ENCODE measurements at regions not wholly inside any gene's neighbourhood (a gene's known extent, or its start where the extent isn't known, plus 50 kb on each side); places are given as distances from the start of the nearest gene placed in this dataset.

DNA sequence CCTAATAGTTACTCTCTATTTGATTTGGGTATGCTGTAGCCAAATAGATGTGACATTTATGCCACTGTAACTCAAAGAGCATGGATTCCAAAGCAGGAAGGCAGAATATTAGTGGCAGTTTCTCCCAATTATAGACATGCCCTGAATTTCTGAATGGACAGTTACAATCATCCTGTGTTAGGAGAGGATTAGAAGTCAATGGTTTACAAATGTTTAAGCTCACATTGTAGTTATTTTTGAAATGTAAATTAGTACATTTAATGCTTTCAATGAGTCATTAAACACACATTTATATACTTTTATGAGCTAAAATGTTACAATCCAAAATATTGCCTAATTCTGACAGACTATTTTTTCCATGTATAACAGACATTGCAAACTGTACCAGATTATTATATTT, 62.3 kb upstream of the CDH18 start:
- H2AK5ac ChIP-seq (ENCODE audit: insufficient read length, low read length): no peak overlapping the region
- H3K79me1 ChIP-seq (ENCODE audit: insufficient read depth, low read depth, low read length, poor library complexity, severe bottlenecking): no peaks in the 10 kb centered on the region
- H3K4me3 Mint-ChIP-seq: no peak overlapping the region
- no peaks in the 10 kb centered on the region for H3K27me3 Mint-ChIP-seq (ENCODE audit: low read depth)
- H4K8ac ChIP-seq (replicated peaks; ENCODE audit: insufficient read length, low read depth, low read length): no peak overlapping the region
- no peak overlapping the region for H2BK120ac ChIP-seq (ENCODE audit: low read depth, low read length, poor library complexity, severe bottlenecking)
- no peak overlapping the region for H3K14ac ChIP-seq (ENCODE audit: insufficient read depth, low read length)
- no peak overlapping the region for H4K91ac ChIP-seq (ENCODE audit: insufficient read length, low read depth, low read length)
- no peak overlapping the region for H3K9ac ChIP-seq (ENCODE audit: extremely low read depth, insufficient read length, low read length)
- H3K23me2 ChIP-seq (ENCODE audit: insufficient read length, low read depth, low read length, poor library complexity, severe bottlenecking): no peaks in the 10 kb centered on the region
- H3K56ac ChIP-seq (ENCODE audit: insufficient read length, low read depth, low read length): no peak overlapping the region
- H3K4me1 ChIP-seq (ENCODE audit: insufficient read depth, low read length): no peaks in the 10 kb centered on the region
- H3K23ac ChIP-seq (ENCODE audit: insufficient read length, low read depth, low read length): no peak overlapping the region
- no peak overlapping the region for H2BK5ac ChIP-seq (ENCODE audit: insufficient read length, low read length)
- no peak overlapping the region for H3K4me2 ChIP-seq (ENCODE audit: insufficient read depth, insufficient read length, low read length)
- H2BK15ac ChIP-seq (ENCODE audit: low read depth, low read length): no peak overlapping the region
- H3K36me3 Mint-ChIP-seq (ENCODE audit: insufficient read depth in 1 of 3, low read depth in 3 of 3): no peaks in the 10 kb centered on the region
- peaks cover 14 to 16% of the 10 kb centered on the region in 2 experiments for H3K4me1 Mint-ChIP-seq
- H3T11ph ChIP-seq (ENCODE audit: low read length): no peak overlapping the region
- TF ChIP-seq, protein P1, sequence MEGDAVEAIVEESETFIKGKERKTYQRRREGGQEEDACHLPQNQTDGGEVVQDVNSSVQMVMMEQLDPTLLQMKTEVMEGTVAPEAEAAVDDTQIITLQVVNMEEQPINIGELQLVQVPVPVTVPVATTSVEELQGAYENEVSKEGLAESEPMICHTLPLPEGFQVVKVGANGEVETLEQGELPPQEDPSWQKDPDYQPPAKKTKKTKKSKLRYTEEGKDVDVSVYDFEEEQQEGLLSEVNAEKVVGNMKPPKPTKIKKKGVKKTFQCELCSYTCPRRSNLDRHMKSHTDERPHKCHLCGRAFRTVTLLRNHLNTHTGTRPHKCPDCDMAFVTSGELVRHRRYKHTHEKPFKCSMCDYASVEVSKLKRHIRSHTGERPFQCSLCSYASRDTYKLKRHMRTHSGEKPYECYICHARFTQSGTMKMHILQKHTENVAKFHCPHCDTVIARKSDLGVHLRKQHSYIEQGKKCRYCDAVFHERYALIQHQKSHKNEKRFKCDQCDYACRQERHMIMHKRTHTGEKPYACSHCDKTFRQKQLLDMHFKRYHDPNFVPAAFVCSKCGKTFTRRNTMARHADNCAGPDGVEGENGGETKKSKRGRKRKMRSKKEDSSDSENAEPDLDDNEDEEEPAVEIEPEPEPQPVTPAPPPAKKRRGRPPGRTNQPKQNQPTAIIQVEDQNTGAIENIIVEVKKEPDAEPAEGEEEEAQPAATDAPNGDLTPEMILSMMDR (conservative IDR thresholded peaks at IDR 0.05): no peak
- no peak overlapping the region for H3K18ac ChIP-seq (ENCODE audit: insufficient read length, low read depth, low read length)
- H2BK12ac ChIP-seq (ENCODE audit: insufficient read length, low read depth, low read length): no peak overlapping the region
- no peak overlapping the region for H3K27ac Mint-ChIP-seq
- H3K9me3 ChIP-seq (ENCODE audit: control insufficient read depth, low read depth, low read length): no peaks in the 10 kb centered on the region
- no peak overlapping the region for H2BK20ac ChIP-seq (ENCODE audit: low read depth, low read length, poor library complexity, severe bottlenecking)
- H2AFZ ChIP-seq (ENCODE audit: low read length): no peak overlapping the region
- no peak for DNase-seq
- no peak overlapping the region for H3K27ac ChIP-seq (ENCODE audit: insufficient read length, low read depth, low read length)
- no peaks in the 10 kb centered on the region for H4K20me1 ChIP-seq (ENCODE audit: control insufficient read depth, insufficient read depth, insufficient read length)
- H3K27me3 ChIP-seq (ENCODE audit: insufficient read depth, low read length): no peaks in the 10 kb centered on the region
- H3K9me3 Mint-ChIP-seq: no peaks in the 10 kb centered on the region
- no peak overlapping the region for H4K5ac ChIP-seq (ENCODE audit: insufficient read length, low read depth, low read length)
- H3K79me2 ChIP-seq (ENCODE audit: insufficient read depth, low read length): no peaks in the 10 kb centered on the region
- no peak overlapping the region for H3K4ac ChIP-seq (ENCODE audit: low read depth, low read length)
